Adrenal gland (tissue), 9 donors: ENCODE measurements at regions not wholly inside any gene's neighbourhood (a gene's known extent, or its start where the extent isn't known, plus 50 kb on each side); places are given as distances from the start of the nearest gene placed in this dataset.
A peak's percentile ranks its signal among the peaks of the same experiment; 100 is the strongest.
"Not testable (repeated sequence)": the region's sequence is repeated elsewhere in the genome, so short reads cannot be mapped to it uniquely, and the experiment has no call there.

Experiments used
- DNase-seq, 7 donors: peaks; one replicate each; pipeline ENCODE4 v3.0.0-alpha.2; 2019 to 2020
- H3K27ac ChIP-seq, 5 donors: fragments of 200-600 bp; sonication (generic) in 4 of 5; 1 replicate in 3 of 5; 2 replicates in 2 of 5; pipeline versions ENCODE4 v1.5.1 to v1.8.0; 2016 to 2020; ENCODE audit warnings: mild to moderate bottlenecking in 1 of 5
- H3K27me3 ChIP-seq: fragments of 200-600 bp; 2 replicates; pipeline ENCODE4 v1.8.0; 2021
- H3K36me3 ChIP-seq, 2 donors: fragments of 200-600 bp; replicated peaks in 1 of 2; 1 replicate in 1 of 2; 2 replicates in 1 of 2; pipeline versions ENCODE4 v1.5.1 to v1.8.0; 2018 to 2022
- H3K4me1 ChIP-seq, 2 donors: fragments of 200-600 bp; replicated peaks in 1 of 2; 1 replicate in 1 of 2; 2 replicates in 1 of 2; pipeline versions ENCODE4 v1.5.1 to v1.8.0; 2018 to 2021
- H3K4me3 ChIP-seq, 4 donors: fragments of 200-600 bp; sonication (generic) in 3 of 4; one replicate each; pipeline ENCODE4 v1.5.1; 2016 to 2018
- H3K9me3 ChIP-seq, 3 donors: fragments of 200-600 bp; sonication (generic) in 1 of 3; replicated peaks in 1 of 3; 1 replicate in 2 of 3; 2 replicates in 1 of 3; pipeline versions ENCODE4 v1.5.1 to v1.8.0; 2016 to 2021
- CTCF ChIP-seq, 6 experiments: fragments of 450-650 bp in 4 of 6; fragments of 200-600 bp in 2 of 6; sonication (generic) in 1 of 6; IDR thresholded peaks; 1 replicate in 5 of 6; 2 replicates in 1 of 6; pipeline versions ENCODE4 v1.5.1 to v1.8.0; 2016 to 2021; ENCODE audit warnings: antibody characterized with exemption in 6 of 6, mild to moderate bottlenecking in 2 of 6, moderate library complexity in 1 of 6
- POLR2A ChIP-seq, 2 donors: fragments of 450-650 bp; IDR thresholded peaks; one replicate each; pipeline ENCODE4 v1.6.1; 2017; ENCODE audit warnings: antibody characterized with exemption in 2 of 2, mild to moderate bottlenecking in 2 of 2, moderate library complexity in 1 of 2
- WGBS, 4 donors: extraction: QIAGEN DNeasy Blood & Tissue Kit in 2 of 4; methylation state at CpG; one replicate each; pipeline versions ENCODE4 v1.1.5 to v1.1.7; 2013 to 2017; 5-methylcytosine and 5-hydroxymethylcytosine counted together
- intact Hi-C, 2 donors: fragments of 100-400 bp; cut with DNase I; formaldehyde crosslinking; loops; one replicate each; pipeline versions ENCODE4 v1.14.1 to v1.15.0; 2022 to 2023
- donor health status: healthy with polysubstance abuse.
- donor health status: Bipolar disorder and iron deficiency.
- donor health status: DM: yes; HTN: yes; CAD: no.
- donor health status: DM: no; HTN: no; CAD: no.
- donor health status: DM: no; HTN: no; CAD: no.

- Histone ChIP-seq H3K36me3 (no peaks in the 10 kb centered on the region), H3K4me3 (no peak overlapping the region), H3K27ac (peak overlapping the region in 2 of 5 donors; percentile 11 to 79), H3K9me3 (no peaks in the 10 kb centered on the region), H3K27me3 (no peaks in the 10 kb centered on the region), H3K4me1 (peaks cover 6 to 18% of the 10 kb centered on the region in 2 donors)
- DNase-seq, result peak; percentile 41 to 82 (median 67)
- intact Hi-C loops, result no loop called here
- WGBS, 4 donors, result 36 to 45% (median 40%) methylated on average over 2 of the region's 2 CpGs
- TF ChIP-seq CTCF (IDR thresholded peaks at IDR 0.05), result no peak
- TF ChIP-seq POLR2A (IDR thresholded peaks at IDR 0.05), result no peak
These were observed 210.6 kb downstream of the MAP2K4 start for GRCh38 chr17:12231355-12231682.

- H3K27ac ChIP-seq, H3K4me3 ChIP-seq, H3K27me3 ChIP-seq, H3K36me3 ChIP-seq, DNase-seq, H3K9me3 ChIP-seq, intact Hi-C loops, H3K4me1 ChIP-seq: not testable (repeated sequence)
- 85 to 91% (median 90%) methylated on average over 5 of the region's 5 CpGs for WGBS, 4 donors
These were observed 218.3 kb downstream of the MAP2K4 start for GRCh38 chr17:12239021-12239420.

- 58 to 67% (median 63%) methylated on average over 9 of the region's 9 CpGs for WGBS, 4 donors
- Histone ChIP-seq H3K4me1 (no peaks in the 10 kb centered on the region), H3K27ac (no peak overlapping the region), H3K27me3 (no peaks in the 10 kb centered on the region), H3K4me3 (no peak overlapping the region), H3K36me3 (no peaks in the 10 kb centered on the region), H3K9me3 (no peaks in the 10 kb centered on the region)
- no peak for DNase-seq
- no peak for TF ChIP-seq POLR2A (IDR thresholded peaks at IDR 0.05)
- TF ChIP-seq CTCF (IDR thresholded peaks at IDR 0.05), result no peak
- intact Hi-C loops, result no loop called here
These were observed 221.8 kb downstream of the MAP2K4 start for GRCh38 chr17:12242345-12242954.

GRCh38 chr17:12247761-12248160 is 227.1 kb downstream of the MAP2K4 start:
- no peak for DNase-seq
- Histone ChIP-seq H3K9me3 (no peaks in the 10 kb centered on the region), H3K36me3 (no peaks in the 10 kb centered on the region), H3K4me3 (no peak overlapping the region), H3K27ac (no peak overlapping the region), H3K27me3 (no peaks in the 10 kb centered on the region), H3K4me1 (no peaks in the 10 kb centered on the region)
- intact Hi-C loops, result no loop called here
- 46 to 73% (median 70%) methylated on average over 2 of the region's 2 CpGs for WGBS, 4 donors
- no peak for TF ChIP-seq POLR2A (IDR thresholded peaks at IDR 0.05)
- TF ChIP-seq CTCF (IDR thresholded peaks at IDR 0.05), result no peak

GRCh38 chr17:12250973-12251372 is 230.3 kb downstream of the MAP2K4 start:
- TF ChIP-seq CTCF (IDR thresholded peaks at IDR 0.05), result no peak
- TF ChIP-seq POLR2A (IDR thresholded peaks at IDR 0.05), result no peak
- 71 to 90% (median 83%) methylated on average over 2 to 4 of the region's 4 CpGs for WGBS, 4 donors
- no peak for DNase-seq
- H3K27ac ChIP-seq, result no peak overlapping the region
- H3K4me1 ChIP-seq, result no peaks in the 10 kb centered on the region
- no peak overlapping the region for H3K4me3 ChIP-seq
- intact Hi-C loops, result loop anchor here in 1 of 2 donors (10.0 kb wide), 1 partner anchor 414 kb away; the partner anchor contains the start of gene MYOCD
- no peaks in the 10 kb centered on the region for H3K9me3 ChIP-seq
- no peaks in the 10 kb centered on the region for H3K36me3 ChIP-seq
- no peaks in the 10 kb centered on the region for H3K27me3 ChIP-seq
